ENCODE measurements at regions not wholly inside any gene's neighbourhood (a gene's known extent, or its start where the extent isn't known, plus 50 kb on each side); places are given as distances from the start of the nearest gene placed in this dataset.

- in situ Hi-C loops (cut with MboI) (no loop called here), intact Hi-C loops (cut with micrococcal nuclease; ENCODE audit: unreplicated experiment) (no loop called here)
- no peak for FAIRE-seq
- POLR2A ChIA-PET: no interaction called here
- no peak for TF ChIP-seq NRF1 (conservative IDR thresholded peaks at IDR 0.05; ENCODE audit: low read depth, low read length)
- TF ChIP-seq E2F8 (IDR thresholded peaks at IDR 0.05; ENCODE audit: low read depth, partially characterized antibody): no peak
- TF ChIP-seq MAX (IDR thresholded peaks at IDR 0.05; ENCODE audit: low read depth, low read length): no peak
- TF ChIP-seq E4F1 (IDR thresholded peaks at IDR 0.05; ENCODE audit: borderline replicate concordance, partially characterized antibody): no peak
- no peak for TF ChIP-seq BACH1 (IDR thresholded peaks at IDR 0.05; ENCODE audit: borderline replicate concordance)
- no peak for TF ChIP-seq ZNF217 (IDR thresholded peaks at IDR 0.05)
- H3K27ac ChIP-seq (ENCODE audit: control insufficient read depth, insufficient read depth): no peak overlapping the region
- no peak overlapping the region for H3K9ac ChIP-seq (ENCODE audit: control insufficient read depth, insufficient read depth, low read length)
- 29% methylated on average over 3 of the region's 3 CpGs for WGBS (ENCODE audit: insufficient coverage, insufficient replicate concordance, low lambda C conversion rate, missing lambda C conversion rate)
- no peak for DNase-seq (ENCODE audit: low read depth, low spot score)
- no peak overlapping the region for H3K4me3 ChIP-seq
- no peaks in the 10 kb centered on the region for H3K27me3 ChIP-seq (replicated peaks in 1 of 2; ENCODE audit: control insufficient read depth in 2 of 2, insufficient read depth in 2 of 2, low read length in 1 of 2)
- H2AFZ ChIP-seq (ENCODE audit: control insufficient read depth, low read depth, low read length): no peak overlapping the region
- H3K4me2 ChIP-seq (ENCODE audit: control insufficient read depth, insufficient read depth): no peak overlapping the region
- CTCF ChIA-PET: no interaction called here
- ATAC-seq: no peak
- no peaks in the 10 kb centered on the region for H3K79me2 ChIP-seq (ENCODE audit: control insufficient read depth, insufficient read depth, low read length)
- H3K4me1 ChIP-seq (ENCODE audit: control insufficient read depth, insufficient read depth, low read length): no peaks in the 10 kb centered on the region
- no peaks in the 10 kb centered on the region for H3K9me3 ChIP-seq (replicated peaks; ENCODE audit: control insufficient read depth, insufficient read depth, low read length)
- RAD21 ChIA-PET (ENCODE audit: unreplicated experiment): no interaction called here
- no peaks in the 10 kb centered on the region for H3K36me3 ChIP-seq (ENCODE audit: control insufficient read depth in 2 of 2, insufficient read depth in 2 of 2, low read length in 1 of 2)
- H4K20me1 ChIP-seq (ENCODE audit: control insufficient read depth, insufficient read depth): no peaks in the 10 kb centered on the region
- SMC1A ChIA-PET (ENCODE audit: uncharacterized antibody, unreplicated experiment): no interaction called here
- BruUV-seq (replicated peaks): no TSS peak
Measured at GRCh38 chr2:39932198-39932597, 153.1 kb upstream of the THUMPD2 start.

Data from GM12878 (cell line).